Heart left ventricle (tissue), 16 donors: ENCODE measurements at regions not wholly inside any gene's neighbourhood (a gene's known extent, or its start where the extent isn't known, plus 50 kb on each side); places are given as distances from the start of the nearest gene placed in this dataset.
"Not testable (repeated sequence)": the region's sequence is repeated elsewhere in the genome, so short reads cannot be mapped to it uniquely, and the experiment has no call there.

Experiments
- ATAC-seq, 4 donors: fragments of 200-7000 bp; cut with Tn5 transposase; one replicate each; pipeline ENCODE4 v1.9.1; 2020 to 2022; ENCODE audit warnings: moderate library complexity in 4 of 4, mild to moderate bottlenecking in 3 of 4, moderate number of reproducible peaks in 1 of 4
- DNase-seq, 5 donors: peaks; one replicate each; pipeline ENCODE4 v3.0.0-alpha.2; 2020
- H3K27ac ChIP-seq, 12 donors: fragments of 200-600 bp; sonication (generic) in 4 of 12; one replicate each; pipeline versions ENCODE4 v1.5.0 to v1.8.0; 2016 to 2022; ENCODE audit warnings: mild to moderate bottlenecking in 2 of 12
- H3K27me3 ChIP-seq, 9 donors: fragments of 200-600 bp; sonication (generic) in 2 of 9; one replicate each; pipeline versions ENCODE4 v1.5.1 to v1.8.0; 2016 to 2022; ENCODE audit warnings: mild to moderate bottlenecking in 3 of 9
- H3K36me3 ChIP-seq, 9 donors: fragments of 200-600 bp; sonication (generic) in 2 of 9; one replicate each; pipeline versions ENCODE4 v1.5.0 to v1.8.0; 2018 to 2022; ENCODE audit warnings: mild to moderate bottlenecking in 2 of 9
- H3K4me1 ChIP-seq, 12 donors: fragments of 200-600 bp; sonication (generic) in 4 of 12; one replicate each; pipeline versions ENCODE4 v1.5.0 to v1.8.0; 2016 to 2022; ENCODE audit warnings: mild to moderate bottlenecking in 3 of 12
- H3K4me3 ChIP-seq, 12 donors: fragments of 200-600 bp; sonication (generic) in 4 of 12; one replicate each; pipeline versions ENCODE4 v1.5.0 to v1.8.0; 2017 to 2022; ENCODE audit warnings: mild to moderate bottlenecking in 9 of 12, moderate library complexity in 4 of 12
- H3K9me3 ChIP-seq, 12 donors: fragments of 200-600 bp; sonication (generic) in 4 of 12; one replicate each; pipeline versions ENCODE4 v1.5.0 to v1.8.0; 2016 to 2022; ENCODE audit warnings: mild to moderate bottlenecking in 1 of 12
- POLR2A ChIP-seq, 2 donors: fragments of 450-650 bp; IDR thresholded peaks; one replicate each; pipeline ENCODE4 v1.6.1; 2017; ENCODE audit warnings: antibody characterized with exemption in 2 of 2, mild to moderate bottlenecking in 2 of 2, moderate library complexity in 2 of 2
- WGBS, 4 donors: extraction: QIAGEN DNeasy Blood & Tissue Kit in 2 of 4; methylation state at CpG; one replicate each; pipeline versions ENCODE4 v1.1.5 to v1.1.7; 2013 to 2018; 5-methylcytosine and 5-hydroxymethylcytosine counted together
- intact Hi-C, 10 donors: fragments of 100-400 bp; cut with DNase I; formaldehyde crosslinking; loops; one replicate each; pipeline versions ENCODE4 v1.11.1 to v1.14.2; 2022
- TF ChIP-seq, protein P1 (sequence below), 12 donors: fragments of 200-600 bp; sonication (generic) in 4 of 12; IDR thresholded peaks; one replicate each; pipeline versions ENCODE4 v1.5.0 to v1.8.0; 2018 to 2022; ENCODE audit warnings: antibody characterized with exemption in 12 of 12, mild to moderate bottlenecking in 5 of 12
- donor health status: ischemic (EF 13 %, LVEDD 7.1; RV severe dilation, severe dysfunction).
- donor health status: healthy with polysubstance abuse.
- donor health status: DM: no; HTN: yes; CAD: no.
- donor health status: DM: no; HTN: no; CAD: no.
- donor health status: ischemic (EF 25% LVEDD 6.9; RV normal size, moderate dysfunction).
- donor health status: ischemic (EF 25% LVEDD 5.7; RV mildly dilated, moderate dysfunction).
- donor health status: healthy.
- donor health status: DM: yes; HTN: yes; CAD: no.
- donor health status: ischemic (EF 35%, LVEDD 5.7; RV mildly dilated, moderate dysfunction).
- donor health status: nonischemic (EF 11% LVEDD 7.7; RV severe dilation, severe dysfunction).
- donor health status: DM: yes; HTN: yes; CAD: no.
- donor health status: PGD.
- donor health status: ischemic (EF 29% LVEDD 5.4; RV normal size, mild dysfunction).
- donor health status: nonischemic (EF 23%, LVEDD 6.1; RV moderate dilation, normal function).

DNA sequence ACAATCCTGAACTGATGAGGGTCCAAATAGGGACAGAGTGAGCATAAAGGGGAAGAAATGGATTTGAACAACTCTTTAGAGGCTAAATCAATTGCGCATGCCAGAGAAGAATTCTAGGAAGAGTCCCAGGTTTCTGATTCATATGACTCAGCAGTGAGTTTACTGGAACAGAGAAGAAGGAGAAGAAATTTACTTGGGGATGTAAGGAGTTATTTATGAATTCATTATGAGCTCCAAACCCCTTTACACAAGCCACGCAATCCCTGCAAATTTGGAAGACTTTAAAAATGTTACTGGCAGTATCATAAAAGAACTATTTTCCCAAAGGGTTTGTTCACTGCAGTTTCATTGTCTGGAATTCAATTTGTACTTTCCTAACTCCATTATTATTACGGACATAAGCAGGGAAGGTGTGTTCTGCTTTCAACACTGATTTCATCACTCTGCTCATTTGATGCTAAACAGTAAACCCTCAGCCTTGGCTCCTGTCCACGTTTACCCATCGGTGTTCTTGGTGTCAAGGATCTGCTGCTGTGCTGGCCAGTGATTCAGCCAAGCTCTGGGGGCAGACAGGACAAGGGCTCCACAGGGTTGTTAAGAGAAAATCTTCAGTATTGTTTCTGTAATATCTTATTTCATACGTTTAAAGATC lies 273.7 kb downstream of the HNRNPD start:
- 47 to 52% (median 48%) methylated on average over 6 of the region's 6 CpGs for WGBS, 4 donors
- H3K27ac ChIP-seq, result no peak overlapping the region

DNA sequence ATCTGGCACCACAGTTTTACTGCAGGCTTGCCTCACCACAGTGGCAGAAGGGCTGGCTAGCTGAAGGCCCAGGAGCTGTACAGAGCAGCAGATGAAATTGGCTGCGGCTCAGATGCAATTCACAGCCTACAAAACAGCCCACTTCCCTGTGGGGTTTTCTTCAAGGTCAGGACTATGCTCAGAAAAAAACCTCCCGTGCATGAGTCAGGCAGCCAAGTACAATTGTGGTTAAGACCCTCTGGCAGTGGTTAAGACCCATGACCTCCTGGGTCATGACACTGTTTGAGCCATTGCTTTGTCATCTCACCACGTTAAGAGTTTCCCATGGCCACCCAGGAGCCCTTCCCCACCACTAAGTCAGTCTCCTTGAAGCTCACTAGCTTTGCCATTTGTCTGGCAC lies 276.3 kb downstream of the HNRNPD start:
- H3K27me3 ChIP-seq, result no peaks in the 10 kb centered on the region
- H3K9me3 ChIP-seq, result no peaks in the 10 kb centered on the region
- ATAC-seq (no peak), DNase-seq (no peak)
- intact Hi-C loops, result no loop called here
- WGBS, 4 donors, result 53 to 63% (median 60%) methylated on average over 3 of the region's 3 CpGs
- no peak overlapping the region for H3K27ac ChIP-seq
- TF ChIP-seq, protein P1, sequence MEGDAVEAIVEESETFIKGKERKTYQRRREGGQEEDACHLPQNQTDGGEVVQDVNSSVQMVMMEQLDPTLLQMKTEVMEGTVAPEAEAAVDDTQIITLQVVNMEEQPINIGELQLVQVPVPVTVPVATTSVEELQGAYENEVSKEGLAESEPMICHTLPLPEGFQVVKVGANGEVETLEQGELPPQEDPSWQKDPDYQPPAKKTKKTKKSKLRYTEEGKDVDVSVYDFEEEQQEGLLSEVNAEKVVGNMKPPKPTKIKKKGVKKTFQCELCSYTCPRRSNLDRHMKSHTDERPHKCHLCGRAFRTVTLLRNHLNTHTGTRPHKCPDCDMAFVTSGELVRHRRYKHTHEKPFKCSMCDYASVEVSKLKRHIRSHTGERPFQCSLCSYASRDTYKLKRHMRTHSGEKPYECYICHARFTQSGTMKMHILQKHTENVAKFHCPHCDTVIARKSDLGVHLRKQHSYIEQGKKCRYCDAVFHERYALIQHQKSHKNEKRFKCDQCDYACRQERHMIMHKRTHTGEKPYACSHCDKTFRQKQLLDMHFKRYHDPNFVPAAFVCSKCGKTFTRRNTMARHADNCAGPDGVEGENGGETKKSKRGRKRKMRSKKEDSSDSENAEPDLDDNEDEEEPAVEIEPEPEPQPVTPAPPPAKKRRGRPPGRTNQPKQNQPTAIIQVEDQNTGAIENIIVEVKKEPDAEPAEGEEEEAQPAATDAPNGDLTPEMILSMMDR (IDR thresholded peaks at IDR 0.05), result no peak
- TF ChIP-seq POLR2A (IDR thresholded peaks at IDR 0.05), result no peak
- no peak overlapping the region for H3K4me3 ChIP-seq
- no peaks in the 10 kb centered on the region for H3K4me1 ChIP-seq
- H3K36me3 ChIP-seq, result no peaks in the 10 kb centered on the region

More for the DNA sequence above, 273.7 kb downstream of the HNRNPD start:
- DNase-seq, result no peak
- intact Hi-C loops, result no loop called here
- Histone ChIP-seq H3K4me3 (no peak overlapping the region), H3K27me3 (no peaks in the 10 kb centered on the region), H3K4me1 (no peaks in the 10 kb centered on the region), H3K9me3 (no peaks in the 10 kb centered on the region), H3K36me3 (no peaks in the 10 kb centered on the region)
- no peak for ATAC-seq
- TF ChIP-seq POLR2A (IDR thresholded peaks at IDR 0.05), result no peak
- TF ChIP-seq, protein P1 (IDR thresholded peaks at IDR 0.05), result no peak

DNA sequence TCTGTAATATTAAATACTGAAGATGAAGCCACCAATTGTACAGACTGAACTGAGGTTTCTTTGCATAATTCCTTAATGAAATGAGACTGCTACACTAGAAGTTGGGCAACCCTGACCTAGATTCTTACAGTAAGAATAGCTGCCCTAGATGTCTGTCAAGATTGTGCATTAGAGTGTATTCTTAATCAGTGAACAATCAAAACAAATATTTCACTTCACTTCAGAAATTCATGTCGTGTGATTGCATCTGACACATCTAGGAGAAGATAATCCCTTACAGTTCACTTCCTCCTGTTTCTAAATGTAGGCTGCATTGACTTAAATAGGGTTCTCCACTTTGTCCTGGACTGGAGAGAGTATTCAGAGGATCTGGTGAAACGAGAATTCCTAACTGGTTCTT lies 283.1 kb downstream of the HNRNPD start:
- WGBS, 4 donors, result 39 to 50% (median 42%) methylated on average over 2 of the region's 2 CpGs
- Histone ChIP-seq H3K9me3 (no peaks in the 10 kb centered on the region), H3K36me3 (no peaks in the 10 kb centered on the region), H3K4me1 (no peaks in the 10 kb centered on the region), H3K27ac (no peak overlapping the region), H3K4me3 (no peak overlapping the region), H3K27me3 (no peaks in the 10 kb centered on the region)
- TF ChIP-seq, protein P1 (IDR thresholded peaks at IDR 0.05), result no peak
- TF ChIP-seq POLR2A (IDR thresholded peaks at IDR 0.05), result no peak
- intact Hi-C loops, result no loop called here
- no peak for DNase-seq
- ATAC-seq, result no peak

DNA sequence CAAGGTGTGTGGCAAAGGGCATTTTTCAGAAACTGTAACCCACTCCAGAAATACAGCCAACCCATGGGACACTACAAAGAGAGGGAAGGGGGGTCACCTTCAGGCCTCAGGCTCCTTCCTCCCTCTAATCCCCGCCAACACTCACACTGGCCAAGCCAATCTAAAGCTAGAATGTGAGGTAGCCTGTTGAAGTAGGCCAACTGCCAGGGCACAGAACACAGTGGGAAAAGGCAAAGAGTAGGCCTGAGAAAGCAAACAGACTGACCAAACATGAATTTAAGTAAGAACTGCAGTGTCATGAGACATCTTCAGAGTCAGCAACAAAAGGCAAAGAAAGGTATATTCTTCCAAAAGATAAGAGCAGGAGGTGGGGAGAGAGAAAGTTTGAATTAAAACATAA lies 289.0 kb downstream of the HNRNPD start:
- DNase-seq (no peak), ATAC-seq (peak in 2 of 4 donors; percentile 45 to 47)
- Histone ChIP-seq H3K36me3 (no peaks in the 10 kb centered on the region), H3K4me3 (no peak overlapping the region), H3K4me1 (no peaks in the 10 kb centered on the region), H3K27me3 (no peaks in the 10 kb centered on the region), H3K27ac (no peak overlapping the region), H3K9me3 (no peaks in the 10 kb centered on the region)
- intact Hi-C loops, result no loop called here
- TF ChIP-seq, protein P1 (IDR thresholded peaks at IDR 0.05), result no peak
- TF ChIP-seq POLR2A (IDR thresholded peaks at IDR 0.05), result no peak
- WGBS, 4 donors, result 69 to 93% (median 90%) methylated on average over 1 of the region's 1 CpG

DNA sequence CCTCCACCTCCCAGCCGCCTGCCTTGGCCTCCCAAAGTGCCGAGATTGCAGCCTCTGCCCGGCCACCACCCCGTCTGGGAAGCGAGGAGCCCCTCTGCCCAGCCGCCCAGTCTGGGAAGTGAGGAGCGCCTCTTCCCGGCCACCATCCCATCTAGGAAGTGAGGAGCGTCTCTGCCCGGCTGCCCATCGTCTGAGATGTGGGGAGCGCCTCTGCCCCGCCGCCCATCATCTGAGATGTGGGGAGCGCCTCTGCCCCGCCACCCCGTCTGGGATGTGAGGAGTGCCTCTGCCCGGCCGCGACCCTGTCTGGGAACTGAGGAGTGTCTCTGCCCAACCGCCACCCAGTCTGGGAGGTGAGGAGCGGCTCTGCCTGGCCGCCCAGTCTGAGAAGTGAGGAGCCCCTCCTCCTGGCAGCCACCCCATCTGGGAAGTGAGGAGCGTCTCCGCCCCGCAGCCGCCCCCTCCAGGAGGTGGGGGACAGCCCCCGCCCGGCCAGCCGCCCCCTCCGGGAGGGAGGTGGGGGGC lies 296.3 kb downstream of the HNRNPD start:
- intact Hi-C loops, H3K27ac ChIP-seq, H3K27me3 ChIP-seq, H3K9me3 ChIP-seq, H3K36me3 ChIP-seq, ATAC-seq, H3K4me1 ChIP-seq, DNase-seq, H3K4me3 ChIP-seq: not testable (repeated sequence)
- WGBS, 4 donors, result 86 to 90% (median 88%) methylated on average over 10 to 31 of the region's 31 CpGs
